Liver (tissue), 3 donors: ENCODE measurements at regions not wholly inside any gene's neighbourhood (a gene's known extent, or its start where the extent isn't known, plus 50 kb on each side); places are given as distances from the start of the nearest gene placed in this dataset.

ENCODE experiments used
- CTCF ChIP-seq: fragments of 150-350 bp; IDR thresholded peaks from 2 replicates; pipeline ENCODE4 v1.5.1; 2017; ENCODE audit warnings: improper control_type of control experiment, low read depth, low read length; ENCODE audit not compliant: missing input control
- GABPA ChIP-seq, 2 donors: IDR thresholded peaks in 1 of 2; conservative IDR thresholded peaks in 1 of 2; 2 replicates each; pipeline ENCODE4 v1.6.1; 2016; ENCODE audit warnings: antibody characterized with exemption in 2 of 2, mild to moderate bottlenecking in 1 of 2, moderate library complexity in 1 of 2
- MAX ChIP-seq: IDR thresholded peaks from 2 replicates; pipeline ENCODE4 v1.6.1; 2016; ENCODE audit warnings: antibody characterized with exemption
- RAD21 ChIP-seq, 2 donors: IDR thresholded peaks; 2 replicates each; pipeline ENCODE4 v1.6.1; 2016; ENCODE audit warnings: antibody characterized with exemption in 2 of 2, mild to moderate bottlenecking in 2 of 2
- ZBTB33 ChIP-seq: IDR thresholded peaks from 2 replicates; pipeline ENCODE4 v1.6.1; 2016; ENCODE audit warnings: antibody characterized with exemption
- donor health status: healthy.
- donor health status: healthy.

- TF ChIP-seq CTCF (no peak), MAX (no peak), GABPA (IDR thresholded peaks at IDR 0.05 in 1 of 2, conservative IDR thresholded peaks at IDR 0.05 in 1 of 2) (no peak), RAD21 (IDR thresholded peaks at IDR 0.05) (no peak), ZBTB33 (no peak)
These were observed 100.7 kb upstream of the TNFSF4 start for GRCh38 chr1:173307845-173308244.
